Tongue (tissue), 1 donor: ENCODE measurements at regions not wholly inside any gene's neighbourhood (a gene's known extent, or its start where the extent isn't known, plus 50 kb on each side); places are given as distances from the start of the nearest gene placed in this dataset.

Experiments used
- DNase-seq: peaks from one replicate; pipeline ENCODE4 v3.0.0-alpha.2; 2015

DNA sequence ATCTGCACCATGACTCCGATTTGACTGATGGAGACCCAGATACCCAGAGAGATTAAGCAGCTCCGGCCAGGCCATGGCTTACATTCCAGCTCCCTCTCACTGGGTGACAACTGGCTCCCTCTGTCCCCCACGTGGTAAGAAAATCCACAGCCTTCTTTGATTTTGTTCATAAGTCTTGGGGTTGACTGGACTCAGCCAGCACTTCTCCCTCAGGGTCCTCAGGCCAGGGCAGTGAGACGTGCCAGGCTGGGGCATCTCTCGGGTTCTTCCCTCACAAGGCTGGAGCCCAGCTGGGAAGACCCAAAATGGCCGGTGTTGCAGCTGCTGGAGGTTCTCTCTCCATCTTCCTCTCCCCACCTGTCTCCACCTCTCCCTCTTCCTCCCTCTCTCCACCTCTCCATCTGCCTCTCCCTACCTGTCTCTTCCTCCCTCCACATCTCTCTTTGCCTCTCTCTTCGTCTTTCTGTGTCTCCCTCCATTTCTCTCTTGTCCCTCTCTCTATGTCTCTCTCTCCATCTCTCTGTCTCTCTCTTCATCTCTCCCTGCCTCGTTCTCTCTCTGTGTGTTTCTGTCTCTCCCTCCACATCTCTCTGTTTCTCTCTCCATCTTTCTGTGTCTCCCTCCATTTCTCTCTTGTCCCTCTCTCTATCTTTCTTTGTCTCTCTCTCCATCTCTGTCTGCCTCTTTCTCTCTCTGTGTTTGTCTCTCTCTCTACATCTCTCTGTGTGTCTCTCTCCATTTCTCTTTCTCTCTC, 105.3 kb downstream of the FOXL1 start:
- DNase-seq: no peak

DNA sequence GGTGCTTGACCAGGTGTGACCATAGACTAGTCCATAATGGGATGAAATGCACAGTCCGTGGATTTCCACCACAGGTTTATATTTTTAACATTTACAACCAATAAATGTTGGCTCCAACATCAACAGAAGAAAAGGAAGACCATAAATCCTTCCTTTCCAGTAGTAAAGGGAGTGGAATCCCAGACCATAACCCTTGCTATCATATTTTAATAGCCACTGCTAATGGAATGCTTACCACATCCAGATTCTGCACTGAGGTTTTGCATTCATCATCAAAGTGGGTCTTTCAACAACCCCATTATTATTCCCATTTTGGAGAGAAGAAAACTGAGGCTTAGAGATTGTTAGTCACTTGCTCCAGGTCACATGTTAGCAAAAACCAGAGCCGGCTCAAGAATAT, 106.7 kb downstream of the FOXL1 start:
- no peak for DNase-seq

DNA sequence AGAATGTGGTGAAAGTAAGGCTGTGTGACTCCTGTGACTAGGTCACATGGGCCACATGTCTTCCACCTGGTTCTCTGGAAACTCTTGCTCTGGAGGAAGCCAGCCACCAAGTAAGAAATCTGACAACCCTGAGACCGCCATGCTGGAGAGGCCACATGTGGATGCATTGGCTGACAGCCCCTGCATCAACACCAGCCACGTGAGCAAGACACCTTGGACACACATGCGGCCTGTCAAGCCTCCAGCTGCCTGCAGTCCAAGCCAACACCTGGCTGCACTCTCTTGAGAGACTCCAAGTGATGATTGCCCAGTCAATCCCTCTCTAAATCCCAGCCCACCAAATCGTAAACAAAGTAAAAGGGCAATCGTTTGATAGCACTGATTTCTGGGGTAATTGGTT, 112.6 kb downstream of the FOXL1 start:
- peak; percentile 48 for DNase-seq

DNA sequence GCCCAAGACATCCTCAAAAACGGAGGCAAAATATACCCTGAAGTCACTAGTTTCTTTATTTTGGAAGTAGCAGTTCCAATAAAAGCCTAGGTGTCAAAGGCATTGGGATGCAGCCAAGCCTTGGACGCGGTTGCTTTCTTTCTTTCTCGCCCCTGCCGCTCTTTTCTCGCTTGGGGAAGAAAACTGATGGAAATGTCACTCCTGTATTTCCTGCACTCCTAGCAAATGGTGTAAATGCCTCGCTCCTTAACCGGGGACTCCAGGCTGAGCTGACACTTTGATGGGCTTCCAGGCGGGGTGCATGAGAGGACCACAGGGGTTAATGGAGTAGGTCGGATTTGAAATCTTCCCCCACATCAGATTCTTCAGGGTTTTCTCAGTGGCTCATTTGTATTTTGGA, 114.1 kb downstream of the FOXL1 start:
- no peak for DNase-seq

DNA sequence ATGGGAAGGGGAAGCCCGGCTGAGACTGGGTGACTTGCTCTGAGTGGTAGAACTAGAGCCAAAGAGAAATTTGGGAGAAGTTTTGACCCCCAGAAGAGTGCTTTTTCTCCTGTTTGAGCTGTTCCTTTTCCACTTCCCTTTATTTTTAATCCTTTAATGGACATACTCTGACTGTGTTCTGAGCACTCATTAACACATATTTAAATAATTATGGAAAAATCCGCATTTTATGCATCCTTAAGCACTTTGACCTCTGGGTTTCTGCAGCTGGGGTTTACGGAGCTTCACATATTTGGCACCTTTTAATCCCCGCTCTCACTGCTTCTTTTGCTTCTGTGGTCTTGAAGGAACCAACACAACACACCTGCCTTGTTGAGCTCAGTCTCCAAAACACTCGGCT, 114.7 kb downstream of the FOXL1 start:
- DNase-seq: peak; percentile 32

DNA sequence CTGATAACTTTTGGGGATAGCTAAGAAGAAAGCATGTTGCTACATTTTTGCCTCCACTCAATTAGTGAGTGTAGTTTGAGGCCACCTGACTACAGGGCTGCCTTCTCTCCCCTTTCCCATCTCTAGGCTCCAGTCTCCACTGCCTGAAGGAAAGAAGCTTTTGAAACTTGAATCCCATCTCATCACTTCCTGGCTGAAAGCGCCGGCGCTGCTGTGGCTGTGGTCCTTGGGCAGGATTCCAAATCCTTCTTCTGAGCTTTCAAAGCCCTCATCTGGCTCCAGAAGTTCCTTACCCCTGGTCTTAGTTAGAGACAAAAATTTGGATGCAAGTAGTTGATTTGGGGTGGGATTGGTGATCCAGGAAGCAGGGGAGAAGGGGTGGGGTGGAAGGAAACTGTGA, 119.4 kb downstream of the FOXL1 start:
- DNase-seq: peak; percentile 75

DNA sequence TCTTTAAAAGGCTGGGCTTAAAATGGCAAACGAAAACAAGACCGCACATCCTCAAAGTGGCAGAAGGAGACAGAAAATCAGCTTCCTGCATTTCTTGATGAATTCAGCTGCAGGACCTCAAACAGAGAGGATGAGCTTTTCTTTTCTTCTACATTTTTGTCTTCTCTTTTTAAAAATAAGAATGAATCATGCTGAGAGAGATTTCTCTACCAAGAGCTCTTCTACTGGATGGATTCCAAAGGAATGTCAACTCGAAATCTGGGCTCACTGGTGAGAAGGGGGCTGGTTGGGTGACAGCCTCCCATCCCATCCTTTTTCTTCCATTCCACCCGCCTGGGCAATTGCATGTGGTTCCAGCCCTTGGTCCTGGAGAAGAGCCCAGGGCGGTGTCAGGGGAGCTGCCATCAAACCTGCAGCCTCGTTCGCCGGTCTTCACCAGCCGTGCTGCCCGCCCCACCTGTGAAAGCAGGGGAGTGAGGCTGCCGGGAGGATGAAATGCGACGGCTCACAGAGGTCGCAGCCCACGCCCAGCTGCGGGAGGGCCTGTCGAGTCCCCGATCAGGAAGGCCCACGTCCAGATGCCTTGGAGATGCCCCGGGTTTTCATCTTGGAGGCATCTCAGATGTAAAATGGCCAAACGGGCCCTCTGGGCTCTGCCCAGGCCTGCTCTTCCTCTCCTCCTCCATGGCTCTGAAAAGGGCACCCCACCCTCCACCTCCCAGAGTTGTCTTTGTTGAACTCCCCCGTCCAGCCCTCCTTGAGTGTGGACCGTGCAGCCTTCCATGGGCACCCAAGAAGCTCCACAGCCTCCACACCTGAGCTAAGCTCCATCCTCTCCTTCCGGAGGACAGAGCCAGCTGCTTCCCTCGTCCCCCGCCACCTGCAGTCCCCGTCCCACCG, 121.9 kb downstream of the FOXL1 start:
- DNase-seq: no peak

DNA sequence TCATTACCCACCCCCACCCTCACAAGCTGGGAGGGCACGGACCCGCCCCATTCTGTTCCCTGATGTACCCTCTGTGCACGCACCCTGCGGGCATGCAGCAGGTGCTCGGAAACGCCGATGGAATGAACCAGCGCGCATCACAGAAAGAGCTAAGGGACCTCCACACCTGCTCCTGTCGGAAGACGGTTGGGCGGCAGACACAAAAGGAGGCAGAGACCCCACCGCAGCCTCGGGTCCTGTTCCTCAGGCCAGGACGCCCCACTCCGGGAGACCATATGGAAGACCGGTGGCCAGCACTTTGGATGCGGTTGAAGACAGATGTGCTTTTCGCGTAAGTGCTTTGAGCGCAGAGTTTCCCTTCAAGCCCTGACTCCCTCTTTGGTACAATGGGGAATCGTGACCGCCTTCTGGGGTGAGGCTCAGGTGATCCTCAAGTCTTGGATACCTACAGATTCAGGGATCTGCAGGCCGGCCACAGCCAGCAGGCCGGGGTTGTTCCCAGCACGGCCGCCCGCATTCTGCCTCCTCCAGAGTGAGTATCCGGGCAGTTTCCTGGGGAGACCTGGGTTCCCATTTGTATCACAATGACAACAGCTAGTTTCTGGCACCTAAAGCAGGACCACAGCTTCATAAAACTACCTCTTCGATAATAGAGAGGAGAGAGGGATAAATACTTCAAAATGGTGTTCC, 123.1 kb downstream of the FOXL1 start:
- DNase-seq: no peak

DNA sequence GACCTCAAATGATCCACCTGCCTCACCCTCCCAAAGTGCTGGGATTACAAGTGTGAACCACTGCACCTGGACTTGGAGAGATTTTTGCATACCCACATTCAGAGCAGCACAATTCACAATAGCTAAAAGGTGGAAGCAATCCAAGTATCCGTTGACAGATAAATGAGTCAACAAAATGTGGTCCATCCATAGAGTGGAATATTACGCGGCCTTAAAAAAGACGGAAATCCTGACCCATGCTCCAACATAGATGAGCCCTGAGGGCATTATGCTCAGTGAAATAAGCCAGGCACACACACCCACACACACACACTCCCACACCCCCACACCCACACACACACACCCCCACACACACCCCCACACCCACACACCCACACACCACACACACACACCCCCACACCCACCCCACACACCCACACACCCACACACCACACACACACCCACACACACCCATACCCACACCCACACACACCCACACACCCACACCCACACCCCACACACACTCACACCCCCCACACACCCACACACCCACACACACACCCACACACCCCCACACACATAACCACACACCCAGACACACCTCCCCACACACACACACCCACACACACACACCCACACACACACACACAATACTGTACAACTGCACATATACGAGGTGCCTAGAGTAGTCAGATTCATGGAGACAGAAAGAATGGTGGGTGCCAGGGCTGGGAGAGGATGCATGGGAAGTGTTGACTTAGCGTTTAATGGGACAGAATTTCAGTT, 124.7 kb downstream of the FOXL1 start:
- DNase-seq: no peak

DNA sequence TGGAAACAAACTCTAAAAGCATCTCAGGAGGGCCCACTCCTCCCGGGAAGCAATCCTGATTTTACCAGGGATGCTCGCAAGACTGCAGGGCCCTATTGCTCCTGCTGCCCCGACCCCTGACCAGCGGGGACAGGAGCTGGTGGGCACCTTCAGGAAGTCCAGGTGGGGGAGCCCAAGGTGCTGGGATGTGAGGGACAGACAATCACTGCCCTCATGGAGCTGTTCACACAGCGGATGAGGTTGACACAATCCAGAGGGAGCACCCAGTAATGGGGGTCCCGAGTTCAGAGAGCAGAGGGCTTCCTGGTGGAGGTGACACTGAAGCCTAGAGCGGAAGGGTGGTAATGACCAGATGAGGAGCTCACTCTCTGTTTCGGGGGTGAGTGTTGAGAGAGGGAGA, 126.2 kb downstream of the FOXL1 start:
- DNase-seq: no peak

DNA sequence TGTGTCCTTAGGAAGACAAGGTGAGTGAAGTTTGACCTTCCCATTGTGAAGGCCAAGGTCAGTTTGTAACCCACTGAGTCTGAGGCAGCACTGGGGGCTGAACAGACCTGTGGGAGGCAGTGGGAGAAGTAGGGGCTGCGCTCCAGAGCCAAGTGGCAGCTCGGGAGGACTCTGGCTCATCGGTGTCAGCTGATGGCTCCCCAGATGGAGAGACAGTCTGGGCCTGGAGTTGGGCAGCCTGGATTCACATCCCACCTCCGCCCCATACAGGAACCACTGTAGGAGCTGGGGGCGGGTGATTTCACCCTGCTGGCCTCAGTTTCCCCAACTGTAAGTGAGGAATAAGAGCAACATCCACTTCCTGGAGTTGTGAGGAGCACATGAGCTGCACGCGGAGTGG, 128.4 kb downstream of the FOXL1 start:
- no peak for DNase-seq

DNA sequence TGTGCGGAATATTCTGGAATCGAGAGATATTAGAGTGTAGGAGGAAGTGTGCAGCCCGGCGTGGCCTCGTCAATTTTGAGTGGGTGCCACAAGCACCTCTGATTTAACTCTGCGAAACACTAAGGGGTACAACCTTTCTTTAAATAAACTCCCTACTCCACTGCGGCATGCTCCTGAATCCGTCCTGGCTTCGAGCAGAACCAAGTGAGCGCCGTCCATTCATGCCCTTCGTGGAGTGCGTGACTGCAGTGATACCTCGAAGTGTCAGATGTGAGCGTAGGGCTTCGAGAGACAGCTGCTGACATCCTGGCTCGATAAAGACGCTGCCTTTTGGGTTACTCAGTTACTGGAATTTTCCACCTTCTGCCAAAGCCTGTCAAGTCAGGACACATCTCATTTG, 128.8 kb downstream of the FOXL1 start:
- no peak for DNase-seq

DNA sequence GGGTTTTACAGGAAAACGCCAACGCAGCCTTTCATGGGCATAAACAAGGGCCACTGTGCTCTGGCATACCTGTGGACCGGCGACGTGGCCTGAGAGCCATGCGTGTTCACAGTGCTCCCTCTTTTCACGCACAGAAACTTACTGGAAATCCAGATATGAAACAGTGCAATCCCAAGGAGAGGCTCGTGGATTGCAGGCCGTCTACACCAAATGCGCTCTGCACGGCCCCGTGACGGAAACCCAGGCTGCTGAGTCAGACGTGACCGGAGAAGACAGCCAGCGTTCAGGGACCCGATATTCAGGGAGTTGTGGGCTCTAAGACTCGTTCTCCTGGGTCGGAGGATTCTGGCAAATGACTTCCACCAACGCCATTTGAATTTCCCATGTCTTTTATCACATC, 129.2 kb downstream of the FOXL1 start:
- DNase-seq: no peak

DNA sequence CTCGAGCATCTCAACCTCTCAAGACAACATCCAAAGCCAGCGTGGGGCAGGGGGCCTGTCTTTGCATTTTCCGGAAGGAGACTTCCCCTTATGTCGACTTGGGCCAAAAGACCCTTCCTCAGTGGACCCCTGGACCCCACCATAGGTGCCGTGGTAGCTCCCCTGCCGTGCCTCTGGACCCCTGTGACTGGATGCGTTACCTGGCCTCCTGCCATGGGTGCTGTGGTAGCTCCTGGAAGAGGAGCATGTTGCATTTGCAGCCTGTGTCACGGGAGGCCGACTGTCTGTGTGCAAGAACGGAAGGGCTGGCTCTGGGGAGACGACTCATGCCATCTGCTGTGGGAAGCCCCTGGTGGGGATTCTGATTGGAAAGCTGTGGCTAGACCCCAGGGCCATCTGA, 130.1 kb downstream of the FOXL1 start:
- no peak for DNase-seq

DNA sequence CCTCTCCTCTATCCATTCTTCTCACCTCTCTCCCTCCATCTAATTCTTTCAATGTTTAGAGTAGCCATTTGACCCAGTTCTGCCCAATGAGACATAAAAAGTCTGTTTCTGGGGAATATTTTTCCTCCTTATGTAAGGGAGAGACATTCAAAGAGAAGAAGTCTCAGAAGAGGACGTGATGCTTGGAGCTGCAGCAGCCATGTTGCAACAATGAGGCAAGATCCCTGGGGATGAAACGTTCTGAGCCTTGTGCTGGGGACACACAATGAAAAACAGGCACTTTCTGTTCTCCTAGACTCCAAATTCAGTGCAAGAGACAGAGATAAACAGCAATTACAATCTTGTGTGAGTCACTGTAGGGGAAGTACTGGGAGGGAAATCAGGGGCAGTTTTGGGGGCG, 130.8 kb downstream of the FOXL1 start:
- DNase-seq: no peak

DNA sequence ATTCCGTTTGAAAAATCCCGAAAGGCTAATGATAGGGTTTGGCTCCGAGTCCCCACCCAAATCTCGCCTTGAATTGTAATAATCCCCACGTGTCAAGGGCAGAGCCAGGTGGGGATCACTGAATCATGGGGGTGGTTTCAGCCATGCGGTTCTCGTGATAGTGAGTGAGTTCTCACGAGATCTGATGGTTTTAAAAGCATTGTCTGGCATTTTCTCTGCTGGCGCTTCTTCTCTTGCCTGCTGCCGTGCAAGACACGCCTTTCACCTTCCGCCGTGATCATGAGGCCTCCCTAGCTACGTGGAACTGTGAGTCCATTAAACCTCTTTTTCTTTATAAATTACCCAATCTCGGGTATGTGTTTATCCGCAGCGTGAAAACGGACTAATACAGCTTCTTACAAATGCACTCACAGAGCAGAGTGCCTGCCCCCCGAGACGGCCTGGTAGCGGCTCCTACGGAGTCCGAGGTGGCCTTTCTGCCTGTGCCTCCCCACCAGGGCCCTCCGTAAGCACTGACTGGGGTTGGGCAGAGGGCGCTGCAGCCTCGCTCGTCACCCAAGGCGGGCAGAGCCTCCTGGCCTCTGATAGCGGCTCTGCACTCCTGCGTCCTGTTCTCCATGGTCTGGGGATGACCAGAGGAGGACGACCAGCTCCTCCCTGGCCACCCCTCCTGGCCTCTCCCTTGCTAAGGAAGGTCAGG, 131.7 kb downstream of the FOXL1 start:
- DNase-seq: no peak

DNA sequence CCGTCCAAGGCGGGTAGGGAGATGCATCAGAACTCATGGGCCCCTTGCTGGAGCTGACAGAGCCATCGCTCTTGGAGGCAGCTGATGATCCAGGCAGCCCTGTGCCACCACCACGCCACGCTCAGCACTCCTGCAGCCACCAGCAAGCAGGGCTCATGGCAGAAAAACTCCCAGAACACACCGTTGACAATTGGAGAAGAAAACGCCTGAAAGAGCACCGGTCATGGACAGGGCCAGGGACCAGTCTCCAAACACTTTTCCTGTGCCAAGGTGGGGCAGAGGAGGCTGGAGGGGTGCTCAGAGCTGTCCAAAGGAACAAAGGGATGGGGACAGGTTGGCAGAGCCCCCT, 132.2 kb downstream of the FOXL1 start:
- no peak for DNase-seq

DNA sequence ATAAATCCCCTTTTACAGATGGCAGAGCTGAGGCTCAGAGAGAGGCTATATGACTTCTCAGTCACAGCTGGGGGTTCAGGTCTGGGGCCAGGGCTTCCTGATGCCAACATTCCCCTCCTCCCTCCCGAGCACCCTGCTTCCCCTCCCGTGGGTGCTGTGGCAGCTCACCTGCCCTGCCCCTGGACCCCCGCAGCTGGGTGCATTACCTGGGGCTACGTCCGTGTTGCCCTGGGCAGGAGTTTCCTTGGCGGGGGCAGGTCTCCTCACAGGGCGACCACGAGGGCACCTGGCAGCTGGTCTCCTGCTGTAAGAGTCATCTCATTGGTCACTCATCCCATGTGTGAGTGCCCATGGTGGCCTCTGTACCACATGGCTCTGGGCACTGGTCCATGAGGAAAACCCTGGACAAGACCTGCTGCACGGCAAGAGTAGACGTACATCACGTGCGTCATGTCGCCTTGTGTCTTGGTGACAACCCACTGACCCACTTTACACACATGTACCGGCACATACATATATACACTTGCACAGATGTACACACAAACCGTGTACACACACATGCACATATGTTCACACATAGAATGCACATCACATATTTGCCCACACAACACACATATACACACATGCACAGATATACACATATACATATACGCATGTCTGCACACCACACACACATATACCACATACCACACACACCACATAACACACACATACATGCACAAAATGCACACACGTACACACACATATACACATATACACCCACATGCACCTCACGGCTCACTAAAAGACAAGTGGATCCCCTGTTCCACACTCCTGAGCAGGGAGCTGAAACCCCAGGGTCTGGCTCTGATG, 134.0 kb downstream of the FOXL1 start:
- no peak for DNase-seq

DNA sequence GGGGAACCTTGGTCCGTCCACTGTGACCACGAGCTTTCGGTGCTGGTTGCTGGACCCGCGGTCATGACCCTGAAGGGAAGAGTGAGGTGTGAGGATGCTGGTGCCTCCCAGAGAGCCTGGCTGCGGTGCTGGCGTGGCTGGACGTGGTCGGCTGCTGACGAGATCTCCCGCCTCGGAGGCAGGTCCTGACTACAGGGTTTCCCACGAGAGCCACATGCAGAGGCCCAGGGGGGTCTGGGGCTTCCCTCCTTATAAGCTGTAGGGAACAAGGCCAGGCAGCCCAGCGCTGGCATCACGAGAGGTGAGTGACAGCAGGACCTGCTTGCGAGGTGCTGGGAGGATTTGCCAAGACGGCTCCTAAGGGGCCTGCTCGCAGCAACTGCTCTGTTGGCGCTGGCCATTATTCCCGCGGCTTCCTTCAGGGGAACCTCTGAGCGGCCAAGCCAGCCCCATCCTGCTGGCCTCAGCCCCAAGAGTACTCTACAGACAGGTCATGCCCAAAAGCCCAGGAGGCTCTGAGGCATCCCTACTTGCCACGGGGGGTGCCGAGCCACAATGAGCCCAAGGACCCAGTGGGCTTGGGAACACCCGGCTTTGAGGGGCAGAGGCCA, 134.8 kb downstream of the FOXL1 start:
- DNase-seq: no peak

DNA sequence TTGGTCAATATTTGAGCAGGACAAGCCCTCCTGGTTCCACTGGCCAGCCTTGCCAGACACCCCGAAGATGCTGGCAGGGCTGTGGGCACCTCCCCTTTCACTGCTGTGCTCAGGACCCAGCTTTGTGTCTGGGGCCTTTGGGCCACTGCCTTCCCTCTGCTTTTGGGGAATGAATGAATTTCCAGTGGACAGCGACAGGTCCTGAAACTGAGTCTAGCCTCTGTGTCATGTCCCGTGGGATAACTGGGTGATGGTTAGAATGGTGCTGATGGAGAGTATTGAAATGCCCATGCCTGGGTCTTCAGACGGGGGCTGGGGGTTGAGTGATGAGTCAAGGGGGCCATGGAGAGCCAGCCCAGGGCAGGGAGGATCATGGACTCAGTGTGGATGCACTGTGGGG, 135.8 kb downstream of the FOXL1 start:
- DNase-seq: no peak
